Parathyroid adenoma (tissue), 2 donors: ENCODE measurements at regions not wholly inside any gene's neighbourhood (a gene's known extent, or its start where the extent isn't known, plus 50 kb on each side); places are given as distances from the start of the nearest gene placed in this dataset.

Experiments used
- H2AFZ ChIP-seq: fragments of 300-600 bp; sonication (generic); one replicate; pipeline ENCODE4 v1.7.0; 2017; ENCODE audit warnings: antibody characterized with exemption, mild to moderate bottlenecking
- H3K27ac ChIP-seq: fragments of 300-600 bp; sonication (generic); one replicate; pipeline ENCODE4 v1.7.0; 2017
- H3K27me3 ChIP-seq: fragments of 300-600 bp; sonication (generic); one replicate; pipeline ENCODE4 v1.7.0; 2017; ENCODE audit warnings: low read length; ENCODE audit not compliant: control insufficient read depth, insufficient read depth
- H3K36me3 ChIP-seq: fragments of 300-600 bp; sonication (generic); one replicate; pipeline ENCODE4 v1.7.0; 2017; ENCODE audit warnings: low read length; ENCODE audit not compliant: control insufficient read depth, insufficient read depth
- H3K4me1 ChIP-seq: fragments of 300-600 bp; sonication (generic); one replicate; pipeline ENCODE4 v1.7.0; 2017; ENCODE audit warnings: control low read depth
- H3K4me2 ChIP-seq: fragments of 300-600 bp; sonication (generic); one replicate; pipeline ENCODE4 v1.7.0; 2017; ENCODE audit warnings: low read length
- H3K4me3 ChIP-seq: fragments of 300-600 bp; sonication (generic); one replicate; pipeline ENCODE4 v1.7.0; 2017; ENCODE audit warnings: low read depth, low read length
- H3K79me2 ChIP-seq: fragments of 300-600 bp; sonication (generic); one replicate; pipeline ENCODE4 v1.7.0; 2017; ENCODE audit warnings: control low read depth
- H3K9ac ChIP-seq: fragments of 300-600 bp; sonication (generic); one replicate; pipeline ENCODE4 v1.7.0; 2017; ENCODE audit warnings: mild to moderate bottlenecking
- H3K9me3 ChIP-seq: fragments of 300-600 bp; sonication (generic); one replicate; pipeline ENCODE4 v1.7.0; 2017; ENCODE audit warnings: low read length; ENCODE audit not compliant: control insufficient read depth
- CTCF ChIP-seq: fragments of 300-600 bp; sonication (generic); IDR thresholded peaks from one replicate; pipeline ENCODE4 v1.7.0; 2017; ENCODE audit warnings: antibody characterized with exemption, mild to moderate bottlenecking
- donor health status: primary hyperparathyroidism.

- Histone ChIP-seq H2AFZ (no peak overlapping the region), H3K4me2 (no peak overlapping the region), H3K27me3 (no peaks in the 10 kb centered on the region), H3K27ac (no peak overlapping the region), H3K9me3 (no peaks in the 10 kb centered on the region), H3K4me3 (no peak overlapping the region), H3K36me3 (no peaks in the 10 kb centered on the region), H3K79me2 (no peaks in the 10 kb centered on the region), H3K9ac (no peak overlapping the region), H3K4me1 (no peaks in the 10 kb centered on the region)
- no peak for TF ChIP-seq CTCF
These were observed 286.3 kb upstream of the AGA start for GRCh38 chr4:177728361-177729152.

GRCh38 chr4:177729681-177730080 lies 287.4 kb upstream of the AGA start:
- no peaks in the 10 kb centered on the region for H3K27me3 ChIP-seq
- H3K27ac ChIP-seq, result no peak overlapping the region
- no peaks in the 10 kb centered on the region for H3K9me3 ChIP-seq
- no peaks in the 10 kb centered on the region for H3K79me2 ChIP-seq
- no peaks in the 10 kb centered on the region for H3K4me1 ChIP-seq
- no peak overlapping the region for H2AFZ ChIP-seq
- H3K4me2 ChIP-seq, result no peak overlapping the region
- TF ChIP-seq CTCF, result no peak
- H3K36me3 ChIP-seq, result no peaks in the 10 kb centered on the region
- no peak overlapping the region for H3K4me3 ChIP-seq
- H3K9ac ChIP-seq, result no peak overlapping the region

GRCh38 chr4:177737387-177737940 lies 295.2 kb upstream of the AGA start:
- no peaks in the 10 kb centered on the region for H3K27me3 ChIP-seq

GRCh38 chr4:177740563-177740962 lies 298.3 kb upstream of the AGA start:
- Histone ChIP-seq H3K9me3 (no peaks in the 10 kb centered on the region), H3K27ac (no peak overlapping the region), H3K4me1 (no peaks in the 10 kb centered on the region), H3K4me2 (no peak overlapping the region), H3K9ac (no peak overlapping the region), H3K27me3 (no peaks in the 10 kb centered on the region), H3K4me3 (no peak overlapping the region), H3K36me3 (no peaks in the 10 kb centered on the region), H3K79me2 (no peaks in the 10 kb centered on the region), H2AFZ (no peak overlapping the region)
- TF ChIP-seq CTCF, result no peak

More at GRCh38 chr4:177737387-177737940, 295.2 kb upstream of the AGA start:
- H2AFZ ChIP-seq, result no peak overlapping the region
- H3K4me1 ChIP-seq, result no peaks in the 10 kb centered on the region
- no peak overlapping the region for H3K4me2 ChIP-seq
- no peak overlapping the region for H3K9ac ChIP-seq
- no peak for TF ChIP-seq CTCF
- no peak overlapping the region for H3K27ac ChIP-seq
- H3K4me3 ChIP-seq, result no peak overlapping the region
- H3K79me2 ChIP-seq, result no peaks in the 10 kb centered on the region
- no peaks in the 10 kb centered on the region for H3K36me3 ChIP-seq
- H3K9me3 ChIP-seq, result no peaks in the 10 kb centered on the region

GRCh38 chr4:177759729-177760128 lies 317.5 kb upstream of the AGA start:
- H3K27me3 ChIP-seq, result no peaks in the 10 kb centered on the region

More at GRCh38 chr4:177759729-177760128, 317.5 kb upstream of the AGA start:
- Histone ChIP-seq H3K4me2 (no peak overlapping the region), H3K9me3 (no peaks in the 10 kb centered on the region), H3K36me3 (no peaks in the 10 kb centered on the region), H2AFZ (no peak overlapping the region), H3K4me1 (no peaks in the 10 kb centered on the region), H3K79me2 (no peaks in the 10 kb centered on the region), H3K4me3 (no peak overlapping the region), H3K27ac (no peak overlapping the region), H3K9ac (no peak overlapping the region)
- TF ChIP-seq CTCF, result no peak
